ENCODE measurements at regions not wholly inside any gene's neighbourhood (a gene's known extent, or its start where the extent isn't known, plus 50 kb on each side); places are given as distances from the start of the nearest gene placed in this dataset.

DNA sequence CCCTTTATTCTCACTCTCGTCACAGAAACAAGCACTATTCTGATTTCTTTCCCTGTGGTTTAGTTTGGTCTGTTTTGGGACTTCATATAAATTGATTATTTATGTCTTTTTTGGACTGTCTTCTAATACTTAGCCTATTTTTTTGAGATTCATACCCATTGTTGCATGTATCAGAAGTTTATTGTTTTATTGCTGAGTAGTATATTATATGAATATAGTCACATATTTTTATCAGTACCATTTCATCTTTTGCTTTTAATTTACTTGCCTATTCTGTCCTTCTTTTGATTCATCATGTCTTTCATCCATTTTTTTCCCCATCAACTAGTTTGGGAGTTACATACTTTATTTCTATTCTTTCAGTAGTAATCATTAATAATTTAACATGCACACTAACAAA lies 112.0 kb downstream of the ID4 start:
- H3K27ac ChIP-seq (ENCODE audit: insufficient read depth, low read depth, low read length): no peak overlapping the region
- intact Hi-C loops (cut with micrococcal nuclease): no loop called here
- no peak overlapping the region for H3K4me2 ChIP-seq (ENCODE audit: insufficient read depth, low read length)
- H2AFZ ChIP-seq (ENCODE audit: low read depth, low read length): no peak overlapping the region
- no peaks in the 10 kb centered on the region for H3K36me3 ChIP-seq (ENCODE audit: control insufficient read depth in 2 of 2, extremely low read depth in 1 of 2, insufficient read depth in 2 of 2, low read length in 2 of 2)
- H3K4me3 ChIP-seq (replicated peaks in 1 of 3; ENCODE audit: insufficient read depth in 1 of 3, low read depth in 1 of 3, low read length in 3 of 3): no peak overlapping the region
- no peaks in the 10 kb centered on the region for H3K9me1 ChIP-seq (replicated peaks; ENCODE audit: control insufficient read depth, extremely low read depth, insufficient read depth, low read length)
- FAIRE-seq: no peak
- no TSS peak for BruUV-seq (replicated peaks)
- no peaks in the 10 kb centered on the region for H3K4me1 ChIP-seq (ENCODE audit: control insufficient read depth, extremely low read depth, insufficient read depth, low read length)
- dilution Hi-C loops (cut with MboI; ENCODE audit: extremely low pct_ligation_motif_present, low sequenced_read_pairs): no loop called here
- TF ChIP-seq MYC (IDR thresholded peaks at IDR 0.05; ENCODE audit: low read depth, low read length) (no peak), FOS (IDR thresholded peaks at IDR 0.05; ENCODE audit: borderline replicate concordance, insufficient read depth, low read length) (no peak), JUN (IDR thresholded peaks at IDR 0.05; ENCODE audit: borderline replicate concordance, insufficient read depth, insufficient read length, low read depth) (no peak), POLR2A (IDR thresholded peaks at IDR 0.05; ENCODE audit: low read depth, low read length) (no peak), EZH2 (IDR thresholded peaks at IDR 0.05; ENCODE audit: borderline replicate concordance, low read depth, low read length, severe bottlenecking) (no peak), GATA2 (IDR thresholded peaks at IDR 0.05; ENCODE audit: insufficient read depth, insufficient read length, low read depth, low read length) (no peak)
- TF ChIP-seq, protein P1, sequence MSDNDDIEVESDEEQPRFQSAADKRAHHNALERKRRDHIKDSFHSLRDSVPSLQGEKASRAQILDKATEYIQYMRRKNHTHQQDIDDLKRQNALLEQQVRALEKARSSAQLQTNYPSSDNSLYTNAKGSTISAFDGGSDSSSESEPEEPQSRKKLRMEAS (IDR thresholded peaks at IDR 0.05; ENCODE audit: insufficient read depth, insufficient read length): no peak
- POLR2A ChIA-PET: no interaction called here
- no peaks in the 10 kb centered on the region for H3K79me2 ChIP-seq (ENCODE audit: control insufficient read depth, insufficient read depth, low read length)
- H3K9me3 ChIP-seq (replicated peaks; ENCODE audit: control insufficient read depth, insufficient read depth, low read length): no peaks in the 10 kb centered on the region
- CTCF ChIA-PET: no interaction called here
- no peak for DNase-seq (ENCODE audit: low read depth, low spot score)
- no peaks in the 10 kb centered on the region for H4K20me1 ChIP-seq (replicated peaks; ENCODE audit: control insufficient read depth, extremely low read depth, insufficient read depth, low read length)
- no peaks in the 10 kb centered on the region for H3K27me3 ChIP-seq (ENCODE audit: control insufficient read depth in 2 of 2, insufficient read depth in 2 of 2, low read length in 2 of 2)
- H3K9ac ChIP-seq (replicated peaks; ENCODE audit: extremely low read depth, insufficient read depth, low read length): no peak overlapping the region

DNA sequence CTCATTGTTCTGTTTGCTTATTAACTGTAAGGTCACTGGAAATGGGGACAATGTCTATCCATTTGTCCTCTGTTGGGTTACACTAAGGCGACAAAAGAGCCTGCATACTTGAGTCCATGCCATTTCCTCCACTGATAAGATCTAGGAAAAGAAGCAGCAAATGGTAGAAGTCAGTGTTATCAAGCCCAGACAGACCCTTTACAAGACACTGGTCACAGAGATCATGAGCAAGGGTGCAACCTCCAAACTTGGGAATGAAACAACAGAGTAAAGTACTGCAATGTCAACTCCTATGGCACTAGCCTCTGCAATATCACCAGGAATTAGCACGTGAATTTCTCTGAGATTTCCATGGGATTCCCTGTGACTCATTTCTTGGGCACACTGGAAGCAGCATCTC lies 126.9 kb downstream of the ID4 start:
- no peak overlapping the region for H2AFZ ChIP-seq (ENCODE audit: low read depth, low read length)
- H3K9ac ChIP-seq (replicated peaks; ENCODE audit: extremely low read depth, insufficient read depth, low read length): no peak overlapping the region
- no peaks in the 10 kb centered on the region for H3K4me1 ChIP-seq (ENCODE audit: control insufficient read depth, extremely low read depth, insufficient read depth, low read length)
- no peaks in the 10 kb centered on the region for H3K9me1 ChIP-seq (replicated peaks; ENCODE audit: control insufficient read depth, extremely low read depth, insufficient read depth, low read length)
- H3K36me3 ChIP-seq (ENCODE audit: control insufficient read depth in 2 of 2, extremely low read depth in 1 of 2, insufficient read depth in 2 of 2, low read length in 2 of 2): no peaks in the 10 kb centered on the region
- intact Hi-C loops (cut with micrococcal nuclease) (no loop called here), dilution Hi-C loops (cut with MboI; ENCODE audit: extremely low pct_ligation_motif_present, low sequenced_read_pairs) (no loop called here)
- no peak overlapping the region for H3K4me2 ChIP-seq (ENCODE audit: insufficient read depth, low read length)
- TF ChIP-seq FOS (IDR thresholded peaks at IDR 0.05; ENCODE audit: borderline replicate concordance, insufficient read depth, low read length): no peak
- TF ChIP-seq, protein P2, sequence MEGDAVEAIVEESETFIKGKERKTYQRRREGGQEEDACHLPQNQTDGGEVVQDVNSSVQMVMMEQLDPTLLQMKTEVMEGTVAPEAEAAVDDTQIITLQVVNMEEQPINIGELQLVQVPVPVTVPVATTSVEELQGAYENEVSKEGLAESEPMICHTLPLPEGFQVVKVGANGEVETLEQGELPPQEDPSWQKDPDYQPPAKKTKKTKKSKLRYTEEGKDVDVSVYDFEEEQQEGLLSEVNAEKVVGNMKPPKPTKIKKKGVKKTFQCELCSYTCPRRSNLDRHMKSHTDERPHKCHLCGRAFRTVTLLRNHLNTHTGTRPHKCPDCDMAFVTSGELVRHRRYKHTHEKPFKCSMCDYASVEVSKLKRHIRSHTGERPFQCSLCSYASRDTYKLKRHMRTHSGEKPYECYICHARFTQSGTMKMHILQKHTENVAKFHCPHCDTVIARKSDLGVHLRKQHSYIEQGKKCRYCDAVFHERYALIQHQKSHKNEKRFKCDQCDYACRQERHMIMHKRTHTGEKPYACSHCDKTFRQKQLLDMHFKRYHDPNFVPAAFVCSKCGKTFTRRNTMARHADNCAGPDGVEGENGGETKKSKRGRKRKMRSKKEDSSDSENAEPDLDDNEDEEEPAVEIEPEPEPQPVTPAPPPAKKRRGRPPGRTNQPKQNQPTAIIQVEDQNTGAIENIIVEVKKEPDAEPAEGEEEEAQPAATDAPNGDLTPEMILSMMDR (IDR thresholded peaks at IDR 0.05; ENCODE audit: extremely low read depth in 1 of 2, insufficient read depth in 1 of 2, low read depth in 1 of 2, low read length in 2 of 2): no peak
- TF ChIP-seq JUN (IDR thresholded peaks at IDR 0.05; ENCODE audit: borderline replicate concordance, insufficient read depth, insufficient read length, low read depth): no peak
- TF ChIP-seq, protein P1 (IDR thresholded peaks at IDR 0.05; ENCODE audit: insufficient read depth, insufficient read length): no peak
- no peak for TF ChIP-seq GATA2 (IDR thresholded peaks at IDR 0.05; ENCODE audit: insufficient read depth, insufficient read length, low read depth, low read length)
- no peak for TF ChIP-seq MYC (IDR thresholded peaks at IDR 0.05; ENCODE audit: low read depth, low read length)
- TF ChIP-seq EZH2 (IDR thresholded peaks at IDR 0.05; ENCODE audit: borderline replicate concordance, low read depth, low read length, severe bottlenecking): no peak
- TF ChIP-seq POLR2A (IDR thresholded peaks at IDR 0.05; ENCODE audit: low read depth, low read length): no peak
- TF ChIP-seq POLR2AphosphoS5 (IDR thresholded peaks at IDR 0.05; ENCODE audit: insufficient read depth, low read depth, low read length): no peak
- no peaks in the 10 kb centered on the region for H3K79me2 ChIP-seq (ENCODE audit: control insufficient read depth, insufficient read depth, low read length)
- no peak for FAIRE-seq
- DNase-seq (ENCODE audit: low read depth, low spot score): no peak
- no TSS peak for BruUV-seq (replicated peaks)
- no peak overlapping the region for H3K27ac ChIP-seq (ENCODE audit: insufficient read depth, low read depth, low read length)
- H4K20me1 ChIP-seq (replicated peaks; ENCODE audit: control insufficient read depth, extremely low read depth, insufficient read depth, low read length): no peaks in the 10 kb centered on the region
- H3K9me3 ChIP-seq (replicated peaks; ENCODE audit: control insufficient read depth, insufficient read depth, low read length): no peaks in the 10 kb centered on the region
- no peaks in the 10 kb centered on the region for H3K27me3 ChIP-seq (ENCODE audit: control insufficient read depth in 2 of 2, insufficient read depth in 2 of 2, low read length in 2 of 2)
- H3K4me3 ChIP-seq (replicated peaks in 1 of 3; ENCODE audit: insufficient read depth in 1 of 3, low read depth in 1 of 3, low read length in 3 of 3): no peak overlapping the region
- CTCF ChIA-PET: no interaction called here
- POLR2A ChIA-PET: no interaction called here
